ENCODE measurements at regions not wholly inside any gene's neighbourhood (a gene's known extent, or its start where the extent isn't known, plus 50 kb on each side); places are given as distances from the start of the nearest gene placed in this dataset.

- TF ChIP-seq CTCF (IDR thresholded peaks at IDR 0.05), result no peak
- no peak for TF ChIP-seq POLR2A (IDR thresholded peaks at IDR 0.05)
These were observed 677.1 kb upstream of the DDX18 start for GRCh38 chr2:117137371-117137770.

Measured in lower leg skin (tissue), 3 donors.